ENCODE measurements at regions not wholly inside any gene's neighbourhood (a gene's known extent, or its start where the extent isn't known, plus 50 kb on each side); places are given as distances from the start of the nearest gene placed in this dataset.
"Not testable (repeated sequence)": the region's sequence is repeated elsewhere in the genome, so short reads cannot be mapped to it uniquely, and the experiment has no call there.

DNA sequence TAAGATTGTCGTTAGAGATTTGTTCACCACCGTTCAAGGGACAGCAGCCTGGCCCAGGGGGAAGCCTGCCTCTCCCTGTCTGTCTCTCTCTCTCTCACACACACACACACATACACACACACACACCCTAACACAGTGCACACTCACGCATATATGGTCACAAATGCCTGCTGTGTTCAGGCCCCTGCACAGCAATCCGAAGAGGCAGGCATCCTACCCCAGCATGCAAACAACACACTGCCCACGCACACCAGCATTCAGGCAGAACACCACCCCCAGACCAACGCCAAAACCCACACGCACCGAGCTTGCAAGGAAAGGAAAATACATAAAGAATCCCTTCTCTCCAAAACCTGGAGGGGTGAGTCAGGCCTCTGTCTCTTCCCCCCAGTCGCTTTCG lies 111.6 kb upstream of the FOXD4L5 start:
- not testable (repeated sequence) for DNase-seq

DNA sequence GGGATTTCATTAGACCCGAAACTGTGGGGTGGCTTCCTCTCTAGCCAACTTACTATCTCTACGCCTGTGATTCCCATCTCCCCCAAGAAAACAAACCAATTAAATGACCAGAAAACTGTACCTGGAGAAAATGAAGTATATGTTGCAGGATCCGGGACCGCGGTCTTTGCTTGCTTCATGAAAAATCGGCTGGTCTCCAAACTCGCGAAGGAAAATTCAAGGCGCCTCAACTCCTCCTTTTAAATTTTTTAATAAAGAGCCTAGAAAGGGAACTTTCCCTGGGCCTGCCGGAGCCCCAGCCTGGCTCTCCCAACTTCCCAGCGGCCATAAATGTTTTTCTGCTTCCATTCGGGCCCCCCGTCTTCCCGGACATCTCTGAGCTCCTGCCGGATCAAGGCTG lies 110.8 kb upstream of the FOXD4L5 start:
- DNase-seq: not testable (repeated sequence)

DNA sequence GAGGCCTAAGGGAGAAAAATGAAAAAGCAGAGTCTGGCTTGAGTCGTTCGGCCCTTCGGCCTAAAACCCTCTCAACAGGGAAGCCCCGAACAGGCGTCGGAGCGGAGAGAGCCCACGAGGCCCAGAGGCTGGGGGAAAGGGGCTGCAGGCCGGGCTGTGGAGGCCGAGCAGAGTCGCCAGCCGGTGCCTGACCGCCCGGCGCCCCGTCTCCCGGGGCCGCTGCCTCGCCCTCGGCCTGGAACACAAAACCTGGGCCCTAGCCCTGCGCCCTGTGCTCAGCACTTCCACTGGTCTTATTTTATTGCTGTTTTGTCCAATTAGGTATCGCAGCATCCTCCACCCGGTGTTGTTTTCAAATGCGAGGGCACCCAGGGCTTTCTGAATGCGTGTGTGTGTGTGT lies 110.1 kb upstream of the FOXD4L5 start:
- not testable (repeated sequence) for DNase-seq

DNA sequence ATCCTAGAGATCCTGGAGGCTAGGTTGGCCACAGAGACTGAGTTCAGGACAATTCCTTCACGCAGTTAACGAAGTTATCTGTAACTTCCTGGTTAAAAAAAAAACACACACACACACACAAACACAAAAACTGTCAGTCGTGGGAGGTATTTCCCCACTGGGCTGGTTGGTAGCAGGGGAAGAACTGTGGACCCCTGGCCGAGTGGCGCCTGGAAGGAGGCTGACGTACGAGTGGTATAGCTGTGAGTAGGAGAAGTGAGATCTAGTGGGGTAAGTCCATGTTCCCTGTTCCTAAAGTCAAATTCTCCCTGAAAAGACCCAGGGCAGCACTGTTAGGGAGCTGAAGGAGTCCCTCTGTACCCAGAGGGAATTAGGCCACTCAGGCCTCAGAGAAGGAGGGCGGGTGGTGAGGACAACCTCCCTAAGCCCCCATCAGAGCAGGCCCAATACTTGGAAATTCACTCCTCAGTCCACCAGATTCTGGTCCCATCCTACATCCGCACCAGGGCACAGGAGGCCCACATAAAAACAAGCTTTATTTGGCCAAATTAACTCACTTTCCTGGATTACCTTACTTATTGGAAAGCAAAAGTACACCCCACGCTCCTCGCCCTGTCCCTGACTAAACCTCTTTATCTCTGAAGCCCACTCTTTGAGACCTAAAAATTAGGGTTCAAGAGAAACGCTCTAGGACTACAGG lies 108.3 kb upstream of the FOXD4L5 start:
- not testable (repeated sequence) for DNase-seq

DNA sequence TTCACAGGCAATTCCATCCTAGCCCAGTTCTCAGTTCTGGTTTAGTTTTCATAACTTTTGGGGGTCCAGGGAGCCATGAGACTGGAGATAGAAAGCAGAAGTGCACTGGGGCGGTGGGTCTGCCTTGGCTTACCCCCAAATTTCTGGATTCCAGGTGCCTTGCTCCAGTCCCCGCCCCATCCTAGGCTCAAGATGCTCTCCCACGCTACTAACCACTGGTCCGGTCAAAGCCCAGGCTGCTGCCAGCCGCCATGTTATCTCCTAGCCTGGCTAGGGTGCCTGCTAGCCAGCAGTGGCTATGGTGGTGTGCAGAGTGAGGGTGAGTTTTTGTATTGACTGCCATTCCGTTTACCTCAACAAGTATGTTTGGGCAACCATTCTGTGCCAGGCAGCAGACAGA lies 107.6 kb upstream of the FOXD4L5 start:
- DNase-seq: not testable (repeated sequence)

DNA sequence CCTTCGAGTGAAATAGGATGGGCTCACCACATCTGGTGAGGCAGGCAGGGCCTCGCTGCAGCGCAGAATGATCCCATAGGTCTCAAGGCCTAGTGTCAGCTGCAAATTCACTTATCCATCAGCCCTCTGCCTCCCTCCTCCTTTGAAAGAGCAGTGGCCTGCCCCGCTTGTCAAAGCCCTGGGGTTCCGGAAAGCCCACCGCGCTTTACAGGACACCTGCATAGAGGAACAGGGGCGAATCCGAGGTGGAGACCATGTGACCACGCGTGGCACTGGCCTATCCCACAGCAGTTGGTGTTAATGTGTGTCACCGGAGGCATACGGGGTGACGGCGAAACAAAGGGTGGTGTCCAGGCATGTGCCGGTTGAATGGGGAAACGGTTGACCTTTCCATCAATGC lies 104.7 kb upstream of the FOXD4L5 start:
- not testable (repeated sequence) for DNase-seq

DNA sequence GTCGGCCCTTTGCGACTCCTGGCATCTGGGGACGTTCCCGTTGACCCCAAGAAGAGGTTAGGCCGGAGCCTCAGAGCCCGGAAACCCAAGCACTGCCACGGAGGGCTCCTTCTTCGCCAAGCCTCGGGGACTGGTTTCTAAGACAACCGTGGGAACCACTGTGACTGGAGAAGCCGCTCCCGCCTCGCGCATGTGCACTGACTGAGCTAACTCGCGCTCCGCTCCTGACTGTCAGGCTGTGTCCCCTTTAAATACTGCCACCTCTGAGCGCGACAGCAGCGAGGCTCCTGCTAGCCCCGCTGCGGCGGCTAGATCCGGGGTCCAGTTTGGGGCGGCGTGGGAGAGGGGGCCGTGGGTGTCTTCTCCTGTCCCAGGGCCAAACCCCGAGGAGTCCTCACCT lies 104.2 kb upstream of the FOXD4L5 start:
- not testable (repeated sequence) for DNase-seq

DNA sequence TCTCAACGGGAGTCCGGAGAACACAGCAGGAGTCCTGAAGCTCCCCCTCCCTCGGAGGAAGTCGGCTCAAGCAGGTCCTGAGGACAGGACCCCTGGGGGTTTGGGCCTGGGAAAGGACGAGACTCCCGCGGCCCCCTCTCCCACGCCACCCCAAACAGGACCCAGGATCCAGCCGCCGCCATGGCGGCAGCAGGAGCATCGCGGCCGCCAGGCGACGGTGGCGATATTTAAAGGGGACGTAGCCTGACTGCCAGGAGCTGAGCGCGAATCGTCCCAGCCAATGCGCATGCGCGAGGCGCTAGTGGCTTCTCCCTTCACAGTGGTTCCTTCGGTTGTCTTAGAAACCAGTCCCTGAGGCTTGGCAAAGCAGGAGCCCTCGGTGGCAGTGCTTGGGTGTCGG lies 101.7 kb upstream of the FOXD4L5 start:
- not testable (repeated sequence) for DNase-seq

DNA sequence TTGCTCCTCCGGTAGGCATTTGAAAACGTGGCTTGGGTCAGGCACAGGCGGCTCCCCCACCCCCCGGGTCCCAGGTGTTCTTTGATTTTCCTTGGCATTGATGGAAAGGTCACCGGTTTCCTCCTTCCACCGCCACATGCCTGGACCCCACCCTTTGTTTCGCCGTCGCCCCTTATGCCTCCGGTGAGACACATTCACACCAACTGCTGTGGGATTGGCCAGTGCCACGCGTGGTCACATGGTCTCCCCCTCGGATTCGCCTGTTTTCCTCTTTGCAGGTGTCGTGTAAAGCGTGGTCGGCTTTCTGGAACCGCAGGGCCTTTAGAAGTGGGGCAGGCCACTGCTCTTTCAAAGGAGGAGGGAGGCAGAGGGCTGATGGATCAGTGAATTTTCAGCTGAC lies 101.2 kb upstream of the FOXD4L5 start:
- not testable (repeated sequence) for DNase-seq

DNA sequence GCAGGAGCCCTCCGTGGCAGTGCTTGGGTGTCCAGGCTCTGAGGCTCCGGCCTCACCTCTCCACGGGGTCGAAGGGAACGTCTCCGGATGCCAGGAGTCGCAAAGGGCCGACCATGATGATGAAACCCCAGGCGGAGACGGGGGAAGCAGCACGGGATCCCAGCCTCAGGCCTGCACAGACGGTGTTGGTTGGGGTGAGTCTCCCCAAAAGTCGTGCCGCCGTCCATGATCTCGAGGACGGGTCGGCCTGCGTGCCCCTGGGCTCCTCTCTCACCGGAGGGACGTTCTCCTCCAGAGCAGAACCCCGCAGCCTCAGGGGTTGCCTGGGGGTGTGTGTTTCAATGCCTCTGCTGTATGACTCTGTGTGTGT lies 100.6 kb upstream of the FOXD4L5 start:
- not testable (repeated sequence) for DNase-seq

DNA sequence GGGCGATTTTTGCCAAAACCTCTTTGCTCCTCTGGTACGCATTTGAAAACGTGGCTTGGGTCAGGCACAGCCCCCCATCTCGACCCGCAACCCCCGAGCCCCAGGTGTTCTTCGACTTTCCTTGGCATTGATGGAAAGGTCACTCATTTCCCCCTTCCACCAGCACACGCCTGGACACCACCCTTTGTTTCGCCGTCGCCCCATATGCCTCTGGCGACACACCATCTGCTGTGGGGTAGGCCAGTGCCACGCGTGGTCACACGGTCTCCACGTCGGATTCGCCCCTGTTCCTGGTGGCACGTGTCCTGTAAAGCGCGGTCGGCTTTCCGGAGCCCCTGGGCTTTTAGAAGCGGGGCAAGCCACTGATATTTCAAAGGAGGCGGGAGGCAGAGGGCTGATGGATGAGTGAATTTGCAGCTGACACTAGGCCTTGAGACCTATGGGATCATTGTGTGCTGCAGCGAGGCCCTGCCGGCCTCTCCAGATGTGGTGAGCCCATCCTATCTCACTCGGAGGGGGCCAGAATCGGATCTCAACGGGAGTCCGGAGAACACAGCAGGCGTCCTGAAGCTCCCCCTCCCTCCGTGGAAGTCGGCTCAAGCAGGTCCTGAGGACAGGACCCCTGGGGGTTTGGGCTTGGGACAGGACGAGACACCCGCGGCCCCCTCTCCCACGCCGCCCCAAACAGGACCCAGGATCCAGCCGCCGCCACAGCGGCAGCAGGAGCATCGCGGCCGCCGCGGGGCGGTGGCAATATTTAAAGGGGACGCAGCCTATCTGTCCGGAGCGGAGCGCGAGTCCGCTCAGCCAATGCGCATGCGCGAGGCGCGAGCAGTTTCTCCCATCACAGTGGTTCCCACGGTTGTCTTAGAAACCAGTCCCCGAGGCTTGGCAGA lies 100.0 kb upstream of the FOXD4L5 start:
- not testable (repeated sequence) for DNase-seq

DNA sequence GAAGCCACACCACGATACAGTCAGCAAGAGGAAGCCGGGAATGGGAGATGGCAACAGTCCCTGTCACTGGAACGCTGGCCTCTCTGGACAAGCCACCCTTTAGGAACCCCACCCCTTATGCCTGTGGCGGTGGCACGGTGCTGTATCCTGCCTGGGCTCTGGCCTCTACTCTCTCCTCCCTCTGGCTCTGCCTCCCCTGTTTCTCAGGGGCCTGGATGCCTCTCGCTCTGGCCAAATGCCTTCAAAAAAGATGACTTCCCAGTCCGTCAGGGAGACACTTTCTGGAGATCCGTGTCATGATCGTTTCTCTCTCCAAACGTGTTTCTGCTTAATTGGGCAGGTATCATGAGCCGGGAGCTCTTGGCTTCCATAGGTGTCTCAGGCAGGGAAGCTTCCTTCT lies 99.1 kb upstream of the FOXD4L5 start:
- DNase-seq: not testable (repeated sequence)

DNA sequence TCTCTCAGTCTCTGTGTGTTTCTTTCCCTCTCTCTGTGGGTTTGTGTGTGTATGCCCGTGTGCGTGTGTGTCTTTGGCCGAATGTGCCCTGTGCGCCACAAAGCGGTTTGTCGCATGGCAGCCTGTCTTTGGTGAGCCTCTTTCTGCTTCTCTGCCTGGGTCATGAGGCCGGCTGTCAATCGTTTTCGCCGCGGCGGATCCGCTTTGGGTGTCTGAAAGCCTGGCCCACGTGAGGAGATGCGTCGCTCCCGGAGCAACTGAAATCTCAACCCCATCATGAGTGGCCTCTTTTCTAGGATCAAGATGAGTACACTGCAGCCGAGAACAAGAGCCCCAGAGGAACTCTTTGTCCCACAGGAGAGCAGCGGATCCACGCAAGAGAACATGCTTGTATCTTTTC lies 98.6 kb upstream of the FOXD4L5 start:
- not testable (repeated sequence) for DNase-seq

DNA sequence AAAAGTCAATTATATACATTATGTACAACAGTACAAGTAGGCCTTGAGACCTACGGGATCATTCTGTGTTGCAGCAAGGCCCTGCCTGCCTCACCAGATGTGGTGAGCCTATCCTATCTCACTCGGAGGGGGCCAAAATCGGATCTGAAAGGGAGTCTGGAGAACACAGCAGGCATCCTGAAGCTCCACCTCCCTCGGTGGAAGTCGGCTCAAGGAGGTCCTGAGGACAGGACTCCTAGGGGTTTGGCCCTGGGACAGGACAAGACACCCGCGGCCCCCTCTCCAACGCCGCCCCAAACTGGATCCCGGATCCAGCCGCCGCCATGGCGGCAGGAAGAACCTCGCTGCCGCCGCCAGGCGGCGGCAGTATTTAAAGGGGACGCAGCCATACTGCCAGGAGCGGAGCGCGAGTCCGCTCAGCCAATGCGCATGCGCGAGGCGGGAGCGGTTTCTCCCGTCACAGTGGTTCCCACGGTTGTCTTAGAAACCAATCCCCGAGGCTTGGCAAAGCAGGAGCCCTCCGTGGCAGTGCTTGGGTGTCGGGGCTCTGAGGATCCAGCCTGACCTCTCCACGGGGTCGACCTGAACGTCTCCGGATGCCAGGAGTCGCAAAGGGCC lies 97.8 kb upstream of the FOXD4L5 start:
- not testable (repeated sequence) for DNase-seq
